Loucy (cell line): ENCODE measurements at regions not wholly inside any gene's neighbourhood (a gene's known extent, or its start where the extent isn't known, plus 50 kb on each side); places are given as distances from the start of the nearest gene placed in this dataset.

Experiments used
- EZH2phosphoT487 ChIP-seq: fragments of 200-600 bp; IDR thresholded peaks from 2 replicates; pipeline ENCODE4 v1.6.1; 2018; ENCODE audit warnings: antibody characterized with exemption, mild to moderate bottlenecking, moderate library complexity, borderline replicate concordance
- TF ChIP-seq, protein P1 (sequence below): fragments of 200-600 bp; sonication (generic); conservative IDR thresholded peaks from 2 replicates; pipeline ENCODE4 v1.5.1; 2014; ENCODE audit warnings: mild to moderate bottlenecking, antibody characterized with exemption, low read length

DNA sequence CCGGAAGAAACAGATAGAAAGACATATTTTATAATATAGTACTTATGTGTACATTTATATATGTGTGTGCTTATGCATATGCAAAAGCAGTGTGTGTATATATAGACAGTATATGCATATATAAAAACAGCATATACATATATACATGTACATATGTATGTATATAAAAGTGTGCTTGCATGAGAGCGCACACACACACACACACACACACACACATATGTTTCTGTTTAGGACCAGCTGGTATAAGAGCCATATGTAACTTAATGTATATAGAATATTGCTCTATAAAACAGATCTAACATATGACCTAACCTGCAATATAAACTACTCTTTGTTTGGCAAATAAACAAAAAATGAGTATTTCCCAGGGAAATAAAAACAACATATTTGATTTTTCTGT lies 65.1 kb upstream of the CDH9 start:
- TF ChIP-seq, protein P1, sequence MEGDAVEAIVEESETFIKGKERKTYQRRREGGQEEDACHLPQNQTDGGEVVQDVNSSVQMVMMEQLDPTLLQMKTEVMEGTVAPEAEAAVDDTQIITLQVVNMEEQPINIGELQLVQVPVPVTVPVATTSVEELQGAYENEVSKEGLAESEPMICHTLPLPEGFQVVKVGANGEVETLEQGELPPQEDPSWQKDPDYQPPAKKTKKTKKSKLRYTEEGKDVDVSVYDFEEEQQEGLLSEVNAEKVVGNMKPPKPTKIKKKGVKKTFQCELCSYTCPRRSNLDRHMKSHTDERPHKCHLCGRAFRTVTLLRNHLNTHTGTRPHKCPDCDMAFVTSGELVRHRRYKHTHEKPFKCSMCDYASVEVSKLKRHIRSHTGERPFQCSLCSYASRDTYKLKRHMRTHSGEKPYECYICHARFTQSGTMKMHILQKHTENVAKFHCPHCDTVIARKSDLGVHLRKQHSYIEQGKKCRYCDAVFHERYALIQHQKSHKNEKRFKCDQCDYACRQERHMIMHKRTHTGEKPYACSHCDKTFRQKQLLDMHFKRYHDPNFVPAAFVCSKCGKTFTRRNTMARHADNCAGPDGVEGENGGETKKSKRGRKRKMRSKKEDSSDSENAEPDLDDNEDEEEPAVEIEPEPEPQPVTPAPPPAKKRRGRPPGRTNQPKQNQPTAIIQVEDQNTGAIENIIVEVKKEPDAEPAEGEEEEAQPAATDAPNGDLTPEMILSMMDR: no peak
- no peak for TF ChIP-seq EZH2phosphoT487
